ENCODE measurements at regions not wholly inside any gene's neighbourhood (a gene's known extent, or its start where the extent isn't known, plus 50 kb on each side); places are given as distances from the start of the nearest gene placed in this dataset.

DNA sequence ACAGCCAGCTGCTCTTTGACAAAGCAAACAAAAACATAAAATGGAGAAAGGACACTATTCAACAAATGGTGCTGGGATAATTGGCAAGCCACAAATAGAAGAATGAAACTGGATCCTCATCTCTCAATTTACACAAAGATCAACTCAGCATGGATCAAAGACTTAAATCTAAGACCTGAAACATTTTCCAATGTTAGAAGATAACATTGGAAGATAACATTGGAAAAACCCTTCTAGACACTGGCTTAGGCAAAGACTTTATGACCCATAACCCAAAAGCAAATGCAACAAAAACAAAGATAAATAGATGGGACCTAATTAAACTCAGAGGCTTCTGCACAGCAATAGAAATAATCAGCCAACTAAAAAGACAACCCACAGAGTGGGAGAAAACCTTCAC, 425.7 kb upstream of the SEMA3D start:
- POLR2A ChIA-PET (ENCODE audit: partially characterized antibody), result no interaction called here
- DNase-seq (ENCODE audit: low read depth in 1 of 2, low spot score in 2 of 2) (no peak), FAIRE-seq (no peak)
- TF ChIP-seq ATF2 (IDR thresholded peaks at IDR 0.05; ENCODE audit: low read length), result no peak
- no peak for TF ChIP-seq SRF (IDR thresholded peaks at IDR 0.05; ENCODE audit: low read depth, low read length)
- no peak for TF ChIP-seq CEBPB (IDR thresholded peaks at IDR 0.05; ENCODE audit: low read depth, low read length)
- TF ChIP-seq POU5F1 (IDR thresholded peaks at IDR 0.05; ENCODE audit: low read depth, low read length), result no peak
- TF ChIP-seq SIN3A (conservative IDR thresholded peaks at IDR 0.05 in 1 of 2, IDR thresholded peaks at IDR 0.05 in 1 of 2; ENCODE audit: low read depth in 1 of 2, low read length in 2 of 2), result no peak
- TF ChIP-seq ATF3 (IDR thresholded peaks at IDR 0.05; ENCODE audit: insufficient read depth, low read depth, low read length), result no peak
- no peak for TF ChIP-seq SAP30 (IDR thresholded peaks at IDR 0.05; ENCODE audit: insufficient read depth, insufficient replicate concordance, low read length)
- TF ChIP-seq TBP (IDR thresholded peaks at IDR 0.05; ENCODE audit: low read depth, low read length), result no peak
- no peak for TF ChIP-seq USF2 (IDR thresholded peaks at IDR 0.05; ENCODE audit: low read length)
- TF ChIP-seq NANOG (IDR thresholded peaks at IDR 0.05; ENCODE audit: insufficient read depth, low read depth, low read length, poor library complexity, severe bottlenecking), result no peak
- no peak for TF ChIP-seq CHD2 (IDR thresholded peaks at IDR 0.05; ENCODE audit: low read length)
- TF ChIP-seq GTF2F1 (IDR thresholded peaks at IDR 0.05; ENCODE audit: borderline replicate concordance, low read depth, low read length), result no peak
- no peak for TF ChIP-seq EGR1 (IDR thresholded peaks at IDR 0.05; ENCODE audit: borderline replicate concordance, low read depth, low read length)

More for the DNA sequence above, 425.7 kb upstream of the SEMA3D start:
- Histone ChIP-seq H3K56ac (replicated peaks; ENCODE audit: insufficient read length, low read depth, low read length) (no peak overlapping the region), H3K79me1 (ENCODE audit: low read depth, low read length) (no peaks in the 10 kb centered on the region), H2BK12ac (ENCODE audit: low read depth, low read length) (no peak overlapping the region), H2AK5ac (ENCODE audit: low read depth, low read length) (no peak overlapping the region), H3K9me3 (ENCODE audit: insufficient read depth in 2 of 2, low read depth in 1 of 2, low read length in 1 of 2) (peaks cover 4 to 6% of the 10 kb centered on the region in 2 experiments; a peak in 1 of 4 replicates), H2BK120ac (replicated peaks; ENCODE audit: low read depth, low read length) (no peak overlapping the region), H4K20me1 (replicated peaks in 1 of 2; ENCODE audit: control insufficient read depth in 1 of 2, insufficient read depth in 2 of 2, low read length in 2 of 2) (no peaks in the 10 kb centered on the region), H2AFZ (ENCODE audit: low read length) (no peak overlapping the region), H3K4ac (replicated peaks; ENCODE audit: insufficient read length, low read depth, low read length) (no peak overlapping the region), H3K4me3 (ENCODE audit: extremely low read depth in 1 of 4, insufficient read depth in 2 of 4, low read depth in 3 of 4, low read length in 4 of 4) (no peak overlapping the region), H4K5ac (ENCODE audit: insufficient read length, low read depth, low read length) (no peak overlapping the region), H3K27ac (ENCODE audit: low read depth, low read length) (no peak overlapping the region), H3K79me2 (ENCODE audit: control insufficient read depth in 1 of 2, insufficient read depth in 2 of 2, low read length in 2 of 2) (no peaks in the 10 kb centered on the region), H3K4me2 (ENCODE audit: insufficient read depth in 1 of 2, low read depth in 2 of 2, low read length in 2 of 2) (no peak overlapping the region), H3K27me3 (replicated peaks in 1 of 4; ENCODE audit: control insufficient read depth in 3 of 4, extremely low read depth in 1 of 4, insufficient read depth in 3 of 4, low read length in 3 of 4) (no peaks in the 10 kb centered on the region), H4K8ac (ENCODE audit: extremely low read depth, insufficient read depth, low read length) (no peak overlapping the region), H4K91ac (replicated peaks; ENCODE audit: insufficient read length, low read length) (no peak overlapping the region), H3K4me1 (replicated peaks in 1 of 4; ENCODE audit: control insufficient read depth in 3 of 4, insufficient read depth in 4 of 4, low read length in 3 of 4) (no peaks in the 10 kb centered on the region), H2BK20ac (ENCODE audit: low read length) (no peak overlapping the region), H3K23me2 (ENCODE audit: low read depth, low read length) (no peaks in the 10 kb centered on the region), H3K36me3 (ENCODE audit: control insufficient read depth in 2 of 4, insufficient read depth in 4 of 4, low read length in 3 of 4) (no peaks in the 10 kb centered on the region), H3K14ac (ENCODE audit: insufficient read length) (no peak overlapping the region), H2BK5ac (ENCODE audit: low read depth, low read length) (no peak overlapping the region), H3K23ac (ENCODE audit: insufficient read length) (no peak overlapping the region), H3K9ac (replicated peaks in 1 of 4; ENCODE audit: extremely low read depth in 1 of 4, low read depth in 3 of 4, low read length in 3 of 4) (no peak overlapping the region), H3K18ac (ENCODE audit: extremely low read depth, low read length) (no peak overlapping the region), H2BK15ac (ENCODE audit: low read length) (no peak overlapping the region)
- CTCF ChIA-PET (ENCODE audit: partially characterized antibody), result no interaction called here

Measured in H1 (cell line).